A549 (cell line): ENCODE measurements at regions not wholly inside any gene's neighbourhood (a gene's known extent, or its start where the extent isn't known, plus 50 kb on each side); places are given as distances from the start of the nearest gene placed in this dataset.
"Not testable (repeated sequence)": the region's sequence is repeated elsewhere in the genome, so short reads cannot be mapped to it uniquely, and the experiment has no call there.

Experiments used
- ATAC-seq, 2 experiments: fragments of 200-7000 bp in 1 of 2; fragments of >200 bp in 1 of 2; cut with Nextera tagmentation in 1 of 2; cut with Tn5 transposase in 1 of 2; 3 replicates each; pipeline versions ENCODE4 v1.8.0 to v1.9.1; 2018 to 2020; ENCODE audit warnings: mild to moderate bottlenecking in 1 of 2, moderate library complexity in 1 of 2
- CTCF ChIA-PET: fragments of 300-600 bp; sonication (Branson Sonifier 250); formaldehyde crosslinking; extraction: SDS; loops from one replicate; lab custom pipeline; 2021; ENCODE audit warnings: antibody characterized with exemption, inconsistent platforms; lab: Yijun Ruan, JAX
- POLR2A ChIA-PET: fragments of 350-600 bp; formaldehyde crosslinking; extraction: SDS; loops from one replicate; lab custom pipeline; 2021; ENCODE audit warnings: antibody characterized with exemption, inconsistent platforms; lab: Yijun Ruan, JAX
- DNase-seq, 2 experiments: peaks; one replicate each; pipeline versions ENCODE4 v3.0.0 to v3.0.0-alpha.2; 2011 to 2016; ENCODE audit warnings: low read depth in 1 of 2, low spot score in 1 of 2
- FAIRE-seq: peaks from 2 replicates; lab custom pipeline; 2011; peaks lifted over from hg19 to GRCh38; lab: Jason Lieb, UNC
- H3K27ac ChIP-seq, 2 experiments: fragments of >200 bp; sonication (Bioruptor Twin); formaldehyde crosslinking; 3 replicates each; pipeline ENCODE4 v1.5.1; 2016 to 2017
- H3K4me1 ChIP-seq: fragments of >200 bp; sonication (Bioruptor Twin); formaldehyde crosslinking; 3 replicates; pipeline ENCODE4 v1.6.1; 2016
- H3K4me2 ChIP-seq: fragments of >200 bp; sonication (Bioruptor Twin); formaldehyde crosslinking; 3 replicates; pipeline ENCODE4 v1.6.1; 2016
- H3K4me3 ChIP-seq: fragments of >200 bp; sonication (Bioruptor Twin); formaldehyde crosslinking; 3 replicates; pipeline ENCODE4 v1.5.1; 2016
- H3K9me3 ChIP-seq: fragments of >200 bp; sonication (Bioruptor Twin); formaldehyde crosslinking; 3 replicates; pipeline ENCODE4 v1.6.1; 2016
- ATOH8 ChIP-seq: fragments of 250-450 bp; sonication (Bioruptor Pico); IDR thresholded peaks from 2 replicates; pipeline ENCODE4 v1.5.0; 2020; ENCODE audit warnings: low read depth, mild to moderate bottlenecking, moderate library complexity
- CBX8 ChIP-seq: fragments of 200-600 bp; sonication (generic); IDR thresholded peaks from 2 replicates; pipeline ENCODE4 v1.6.1; 2016
- CTCF ChIP-seq: fragments of >200 bp; sonication (Bioruptor Twin); formaldehyde crosslinking; IDR thresholded peaks from 3 replicates; pipeline ENCODE4 v1.5.1; 2016
- EHMT2 ChIP-seq: fragments of 200-600 bp; sonication (generic); IDR thresholded peaks from 2 replicates; pipeline ENCODE4 v1.6.1; 2016; ENCODE audit warnings: antibody characterized with exemption, low read depth, mild to moderate bottlenecking, moderate library complexity
- FOSB ChIP-seq: fragments of 250-450 bp; sonication (Bioruptor Pico); IDR thresholded peaks from 2 replicates; pipeline ENCODE4 v1.5.0; 2020; ENCODE audit warnings: mild to moderate bottlenecking, moderate library complexity
- HDAC2 ChIP-seq: fragments of 200-600 bp; sonication (generic); IDR thresholded peaks from 2 replicates; pipeline ENCODE4 v1.6.1; 2016
- HEYL ChIP-seq: fragments of 250-450 bp; sonication (Bioruptor Pico); IDR thresholded peaks from 2 replicates; pipeline ENCODE4 v1.8.0; 2021; ENCODE audit warnings: mild to moderate bottlenecking, moderate library complexity
- HOXB13 ChIP-seq: fragments of 250-450 bp; sonication (Bioruptor Pico); IDR thresholded peaks from 2 replicates; pipeline ENCODE4 v1.5.0; 2020; ENCODE audit warnings: low read depth, mild to moderate bottlenecking, moderate library complexity
- HOXB5 ChIP-seq: fragments of 250-450 bp; sonication (Bioruptor Pico); IDR thresholded peaks from 2 replicates; pipeline ENCODE4 v1.5.0; 2020; ENCODE audit warnings: mild to moderate bottlenecking, moderate library complexity
- JUNB ChIP-seq: fragments of >200 bp; sonication (Bioruptor Twin); formaldehyde crosslinking; IDR thresholded peaks from 2 replicates; pipeline ENCODE4 v1.6.1; 2016
- KDM1A ChIP-seq: fragments of 200-600 bp; sonication (generic); IDR thresholded peaks from 2 replicates; pipeline ENCODE4 v1.6.1; 2016; ENCODE audit warnings: low read depth, mild to moderate bottlenecking
- MYC ChIP-seq: IDR thresholded peaks from 2 replicates; pipeline ENCODE4 v1.6.1; 2012; ENCODE audit warnings: mild to moderate bottlenecking, inconsistent platforms, low read length, improper control_type of control experiment, borderline replicate concordance
- NR3C1 ChIP-seq: fragments of >200 bp; sonication (Bioruptor Twin); formaldehyde crosslinking; IDR thresholded peaks from 3 replicates; pipeline ENCODE4 v1.6.1; 2017
- PBX3 ChIP-seq: IDR thresholded peaks from 2 replicates; pipeline ENCODE4 v1.6.1; 2012
- POLR2A ChIP-seq: IDR thresholded peaks from 2 replicates; pipeline ENCODE4 v1.6.1; 2012; ENCODE audit warnings: mild to moderate bottlenecking, low read length
- RAD21 ChIP-seq, 2 experiments: fragments of >200 bp in 1 of 2; sonication (Bioruptor Twin) in 1 of 2; formaldehyde crosslinking in 1 of 2; IDR thresholded peaks in 1 of 2; conservative IDR thresholded peaks in 1 of 2; 2 replicates in 1 of 2; 3 replicates in 1 of 2; pipeline ENCODE4 v1.6.1; 2012 to 2018; ENCODE audit warnings: inconsistent platforms in 1 of 2
- RARB ChIP-seq: fragments of 250-450 bp; sonication (Bioruptor Pico); IDR thresholded peaks from 2 replicates; pipeline ENCODE4 v1.8.0; 2021; ENCODE audit warnings: mild to moderate bottlenecking, moderate library complexity
- SMC3 ChIP-seq: fragments of >200 bp; sonication (Bioruptor Twin); formaldehyde crosslinking; IDR thresholded peaks from 3 replicates; pipeline ENCODE4 v1.6.1; 2018; ENCODE audit warnings: inconsistent platforms
- TFCP2L1 ChIP-seq: fragments of 250-450 bp; sonication (Bioruptor Pico); IDR thresholded peaks from 2 replicates; pipeline ENCODE4 v1.5.0; 2021; ENCODE audit warnings: mild to moderate bottlenecking
- WGBS: methylation state at CpG from one replicate; pipeline ENCODE4 v1.1.6; 2017; ENCODE audit errors: missing lambda C conversion rate; 5-methylcytosine and 5-hydroxymethylcytosine counted together
- TF ChIP-seq, protein P1 (sequence below): IDR thresholded peaks from 2 replicates; pipeline ENCODE4 v1.6.1; 2012

- ATAC-seq (peak; percentile 43 to 71; a peak in 3 of 6 replicates), DNase-seq (peak in 1 of 2 experiments; percentile 31), FAIRE-seq (no peak)
- POLR2A ChIA-PET, result no interaction called here
- peaks cover 5% of the 10 kb centered on the region; the same call in 1 of the 3 replicates for H3K9me3 ChIP-seq
- no peak overlapping the region for H3K27ac ChIP-seq
- no peaks in the 10 kb centered on the region for H3K4me1 ChIP-seq
- H3K4me3 ChIP-seq, result no peak overlapping the region
- H3K4me2 ChIP-seq, result no peak overlapping the region
- CTCF ChIA-PET, result interaction anchor here (0.8 to 1.1 kb wide), 8 partner anchors 9 to 1394 kb away, joined by 3 to 4 read pairs (median 3); no protein-coding TSS in a partner anchor
- 65% methylated on average over 2 of the region's 2 CpGs for WGBS
- TF ChIP-seq CTCF (peak; percentile 48), SMC3 (peak; percentile 44; the same call in 2 of the 3 replicates), RAD21 (conservative IDR thresholded peaks at IDR 0.05 in 1 of 2, IDR thresholded peaks at IDR 0.05 in 1 of 2) (peak; percentile 47 to 51; a peak in 3 of 5 replicates)
- TF ChIP-seq, protein P1, sequence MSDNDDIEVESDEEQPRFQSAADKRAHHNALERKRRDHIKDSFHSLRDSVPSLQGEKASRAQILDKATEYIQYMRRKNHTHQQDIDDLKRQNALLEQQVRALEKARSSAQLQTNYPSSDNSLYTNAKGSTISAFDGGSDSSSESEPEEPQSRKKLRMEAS, result no peak
- TF ChIP-seq, all 56 proteins: peak for 3
Observed at GRCh38 chr5:106269252-106269843, 1401.4 kb downstream of the EFNA5 start.

DNA sequence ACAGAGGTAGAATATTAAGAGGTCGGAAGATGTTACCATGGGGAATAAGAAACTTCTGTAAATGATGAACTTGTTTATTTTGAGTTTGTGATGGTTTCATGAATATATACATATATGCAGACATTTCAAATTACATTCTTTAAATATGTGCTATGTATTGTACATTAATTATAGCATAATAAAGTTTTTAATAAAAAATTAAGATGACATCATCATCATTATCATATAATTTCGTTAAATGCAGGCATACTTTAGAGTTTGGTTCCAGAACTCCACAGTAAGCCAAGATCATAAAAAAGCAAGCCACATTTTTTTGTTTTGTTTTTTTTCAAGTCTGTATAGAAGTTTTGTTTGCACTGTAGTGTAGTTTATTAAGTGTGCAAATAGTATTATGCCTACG lies 1403.5 kb downstream of the EFNA5 start:
- Histone ChIP-seq H3K9me3 (no peaks in the 10 kb centered on the region), H3K4me3 (no peak overlapping the region), H3K27ac (no peak overlapping the region), H3K4me2 (no peak overlapping the region), H3K4me1 (no peaks in the 10 kb centered on the region)
- POLR2A ChIA-PET, result no interaction called here
- FAIRE-seq (no peak), DNase-seq (no peak), ATAC-seq (no peak)
- CTCF ChIA-PET, result no interaction called here
- TF ChIP-seq JUNB, result no peak
- no peak for TF ChIP-seq TFCP2L1
- TF ChIP-seq HEYL (CRISPR knock-in tag), result no peak
- TF ChIP-seq ATOH8 (CRISPR knock-in tag), result no peak
- TF ChIP-seq RARB (CRISPR knock-in tag), result no peak
- no peak for TF ChIP-seq FOSB (CRISPR knock-in tag)
- no peak for TF ChIP-seq NR3C1
- no peak for TF ChIP-seq KDM1A
- no peak for TF ChIP-seq HOXB13 (CRISPR knock-in tag)
- no peak for TF ChIP-seq HOXB5 (CRISPR knock-in tag)
- TF ChIP-seq PBX3, result no peak
- TF ChIP-seq EHMT2, result no peak
- WGBS, result 54% methylated on average over 3 of the region's 3 CpGs

- CTCF ChIA-PET, result no interaction called here
- DNase-seq (no peak), ATAC-seq (no peak)
- Histone ChIP-seq H3K27ac (no peak overlapping the region), H3K4me3 (no peak overlapping the region), H3K4me2 (no peak overlapping the region)
- no peak for TF ChIP-seq CBX8
- no peak for TF ChIP-seq KDM1A
- TF ChIP-seq HDAC2, result no peak
- no peak for TF ChIP-seq PBX3
- no peak for TF ChIP-seq MYC
- TF ChIP-seq POLR2A, result no peak
- TF ChIP-seq, all 56 proteins: peak for 0
- Histone ChIP-seq H3K4me1 (peaks cover 21% of the 10 kb centered on the region), H3K9me3 (no peaks in the 10 kb centered on the region)
- FAIRE-seq, result no peak
- POLR2A ChIA-PET, result no interaction called here
Observed at GRCh38 chr5:106262395-106262794, 1408.3 kb downstream of the EFNA5 start.

DNA sequence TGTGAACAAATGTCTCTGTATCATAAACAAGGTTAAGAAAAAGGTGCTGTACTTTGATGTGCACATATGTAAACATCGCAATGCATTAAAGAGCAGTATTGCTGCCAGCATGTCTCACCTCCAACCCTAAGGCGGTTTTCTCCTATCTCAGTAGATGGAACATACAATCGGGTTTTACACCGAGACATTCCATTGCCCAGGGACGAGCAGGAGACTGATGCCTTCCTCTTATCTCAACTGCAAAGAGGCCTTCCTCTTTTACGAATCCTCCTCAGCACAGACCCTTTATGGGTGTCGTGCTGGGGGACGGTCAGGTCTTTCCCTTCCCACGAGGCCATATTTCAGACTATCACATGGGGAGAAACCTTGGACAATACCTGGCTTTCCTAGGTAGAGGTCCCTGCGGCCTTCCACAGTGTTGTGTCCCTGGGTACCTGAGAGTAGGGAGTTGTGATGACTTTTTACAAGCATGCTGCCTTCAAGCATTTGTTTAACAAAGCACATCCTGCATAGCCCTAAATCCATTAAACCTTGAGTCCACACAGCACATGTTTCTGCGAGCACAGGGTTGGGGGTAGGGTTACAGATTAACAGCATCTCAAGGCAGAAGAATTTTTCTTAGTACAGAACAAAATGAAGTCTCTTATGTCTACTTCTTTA lies 1411.2 kb downstream of the EFNA5 start:
- H3K9me3 ChIP-seq, H3K4me3 ChIP-seq, CTCF ChIA-PET, DNase-seq, POLR2A ChIA-PET, FAIRE-seq, ATAC-seq: not testable (repeated sequence)
- WGBS, result 58% methylated on average over 11 of the region's 11 CpGs
- peak overlapping the region; percentile 44; the same call in 1 of the 3 replicates for H3K4me2 ChIP-seq
- 0 out of 6 replicates have a peak overlapping the region, but pooled peaks of 1 of the 2 experiments have one; percentile 24 for H3K27ac ChIP-seq
- peaks cover 21% of the 10 kb centered on the region for H3K4me1 ChIP-seq
